H9 (cell line): ENCODE measurements at regions not wholly inside any gene's neighbourhood (a gene's known extent, or its start where the extent isn't known, plus 50 kb on each side); places are given as distances from the start of the nearest gene placed in this dataset.

ENCODE experiments used
- DNase-seq: peaks from one replicate; pipeline ENCODE4 v3.0.0-alpha.2; 2017
- H2AFZ ChIP-seq: one replicate; pipeline ENCODE4 v1.6.1; 2013; ENCODE audit warnings: mild to moderate bottlenecking, low read length, control low read depth, moderate library complexity
- H2AK5ac ChIP-seq: 2 replicates; pipeline ENCODE4 v1.6.1; 2013; ENCODE audit warnings: low read length, control low read depth, mixed read lengths; ENCODE audit not compliant: insufficient read length
- H2BK120ac ChIP-seq: one replicate; pipeline ENCODE4 v1.6.1; 2013; ENCODE audit warnings: low read depth, mild to moderate bottlenecking, low read length, control low read depth, inconsistent platforms; ENCODE audit not compliant: poor library complexity, severe bottlenecking
- H2BK12ac ChIP-seq: 2 replicates; pipeline ENCODE4 v1.6.1; 2013; ENCODE audit warnings: low read length, control low read depth, mixed read lengths, low read depth; ENCODE audit not compliant: insufficient read length
- H2BK15ac ChIP-seq: 2 replicates; pipeline ENCODE4 v1.6.1; 2013; ENCODE audit warnings: low read depth, low read length, control low read depth
- H2BK20ac ChIP-seq: one replicate; pipeline ENCODE4 v1.6.1; 2013; ENCODE audit warnings: low read depth, mild to moderate bottlenecking, low read length, control low read depth, inconsistent platforms; ENCODE audit not compliant: poor library complexity, severe bottlenecking
- H2BK5ac ChIP-seq: 2 replicates; pipeline ENCODE4 v1.6.1; 2013; ENCODE audit warnings: low read length, control low read depth, mixed read lengths; ENCODE audit not compliant: insufficient read length
- H3K14ac ChIP-seq: 2 replicates; pipeline ENCODE4 v1.6.1; 2013; ENCODE audit warnings: low read length, control low read depth; ENCODE audit not compliant: insufficient read depth
- H3K18ac ChIP-seq: 2 replicates; pipeline ENCODE4 v1.6.1; 2013; ENCODE audit warnings: low read depth, mild to moderate bottlenecking, mixed read lengths, low read length, control low read depth; ENCODE audit not compliant: insufficient read length
- H3K23ac ChIP-seq: 2 replicates; pipeline ENCODE4 v1.6.1; 2013; ENCODE audit warnings: low read length, control low read depth, mixed read lengths, low read depth; ENCODE audit not compliant: insufficient read length
- H3K23me2 ChIP-seq: 2 replicates; pipeline ENCODE4 v1.6.1; 2013; ENCODE audit warnings: low read depth, mild to moderate bottlenecking, mixed read lengths, low read length, control low read depth; ENCODE audit not compliant: insufficient read length, poor library complexity, severe bottlenecking
- H3K27ac ChIP-seq: 2 replicates; pipeline ENCODE4 v1.5.1; 2013; ENCODE audit warnings: low read length, control low read depth, mixed read lengths, low read depth; ENCODE audit not compliant: insufficient read length
- H3K27me3 ChIP-seq: 2 replicates; pipeline ENCODE4 v1.6.1; 2013; ENCODE audit warnings: low read length, control low read depth, inconsistent platforms; ENCODE audit not compliant: insufficient read depth
- H3K4ac ChIP-seq: 2 replicates; pipeline ENCODE4 v1.6.1; 2013; ENCODE audit warnings: low read depth, mild to moderate bottlenecking, control low read depth, inconsistent platforms, low read length, moderate library complexity
- H3K4me1 ChIP-seq: 2 replicates; pipeline ENCODE4 v1.6.1; 2013; ENCODE audit warnings: low read length, control low read depth, inconsistent platforms; ENCODE audit not compliant: insufficient read depth
- H3K4me2 ChIP-seq: 2 replicates; pipeline ENCODE4 v1.6.1; 2013; ENCODE audit warnings: low read length, control low read depth, mixed read lengths; ENCODE audit not compliant: insufficient read length, insufficient read depth
- H3K56ac ChIP-seq: 2 replicates; pipeline ENCODE4 v1.6.1; 2013; ENCODE audit warnings: low read depth, mild to moderate bottlenecking, mixed read lengths, low read length, control low read depth; ENCODE audit not compliant: insufficient read length
- H3K79me1 ChIP-seq: 2 replicates; pipeline ENCODE4 v1.6.1; 2013; ENCODE audit warnings: low read depth, mild to moderate bottlenecking, moderate library complexity, low read length, control low read depth, inconsistent platforms; ENCODE audit not compliant: insufficient read depth, poor library complexity, severe bottlenecking
- H3K79me2 ChIP-seq: 2 replicates; pipeline ENCODE4 v1.6.1; 2013; ENCODE audit warnings: low read length, control low read depth, inconsistent platforms; ENCODE audit not compliant: insufficient read depth
- H3K9ac ChIP-seq: 2 replicates; pipeline ENCODE4 v1.6.1; 2013; ENCODE audit warnings: low read length, control low read depth, mixed read lengths; ENCODE audit not compliant: insufficient read length; ENCODE audit errors: extremely low read depth
- H3K9me3 ChIP-seq: one replicate; pipeline ENCODE4 v1.6.1; 2013; ENCODE audit warnings: low read depth, low read length, inconsistent platforms; ENCODE audit not compliant: control insufficient read depth
- H3T11ph ChIP-seq: one replicate; pipeline ENCODE4 v1.6.1; 2013; ENCODE audit warnings: mild to moderate bottlenecking, low read length, control low read depth, inconsistent platforms
- H4K20me1 ChIP-seq: one replicate; pipeline ENCODE4 v1.6.1; 2013; ENCODE audit not compliant: control insufficient read depth, insufficient read length, insufficient read depth
- H4K5ac ChIP-seq: 2 replicates; pipeline ENCODE4 v1.6.1; 2013; ENCODE audit warnings: low read depth, mild to moderate bottlenecking, mixed read lengths, low read length, control low read depth; ENCODE audit not compliant: insufficient read length
- H4K8ac ChIP-seq: replicated peaks from 2 replicates; pipeline ENCODE4 v1.6.1; 2013; ENCODE audit warnings: low read length, control low read depth, mixed read lengths, low read depth; ENCODE audit not compliant: insufficient read length
- H4K91ac ChIP-seq: 2 replicates; pipeline ENCODE4 v1.6.1; 2013; ENCODE audit warnings: low read depth, mild to moderate bottlenecking, moderate library complexity, mixed read lengths, low read length, control low read depth; ENCODE audit not compliant: insufficient read length
- H3K27ac Mint-ChIP-seq, 3 experiments: 2 replicates in 2 of 3; 3 replicates in 1 of 3; pipeline ENCODE4 v1.8.0; 2020 to 2021; ENCODE audit warnings: mixed read lengths in 3 of 3, mild to moderate bottlenecking in 1 of 3, moderate library complexity in 1 of 3
- H3K27me3 Mint-ChIP-seq: 2 replicates; pipeline ENCODE4 v1.8.0; 2021; ENCODE audit warnings: low read depth, mild to moderate bottlenecking, moderate library complexity, mixed read lengths
- H3K36me3 Mint-ChIP-seq, 3 experiments: 2 replicates in 2 of 3; 3 replicates in 1 of 3; pipeline ENCODE4 v1.8.0; 2020 to 2021; ENCODE audit warnings: low read depth in 3 of 3, mixed read lengths in 3 of 3; ENCODE audit not compliant: insufficient read depth in 1 of 3
- H3K4me1 Mint-ChIP-seq, 2 experiments: 2 replicates each; pipeline ENCODE4 v1.8.0; 2020; ENCODE audit warnings: mixed read lengths in 2 of 2
- H3K4me3 Mint-ChIP-seq, 2 experiments: 2 replicates in 1 of 2; 3 replicates in 1 of 2; pipeline ENCODE4 v1.8.0; 2020 to 2021; ENCODE audit warnings: mild to moderate bottlenecking in 2 of 2, mixed read lengths in 2 of 2, moderate library complexity in 1 of 2
- H3K9me3 Mint-ChIP-seq, 2 experiments: 2 replicates in 1 of 2; 3 replicates in 1 of 2; pipeline ENCODE4 v1.8.0; 2020; ENCODE audit warnings: mild to moderate bottlenecking in 2 of 2, mixed read lengths in 2 of 2, moderate library complexity in 1 of 2
- WGBS: extraction: QIAGEN DNeasy Blood & Tissue Kit; methylation state at CpG from one replicate; pipeline ENCODE4 v1.1.7; 2013; ENCODE audit warnings: missing lambda C conversion rate, low lambda C conversion rate, mixed read lengths; ENCODE audit not compliant: insufficient read length; ENCODE audit errors: extremely low coverage; 5-methylcytosine and 5-hydroxymethylcytosine counted together
- TF ChIP-seq, protein P1 (sequence below): fragments of 200-600 bp; sonication (generic); conservative IDR thresholded peaks from 3 replicates; pipeline ENCODE4 v1.8.0; 2021; ENCODE audit warnings: antibody characterized with exemption, mild to moderate bottlenecking

- H4K8ac ChIP-seq, result no peak overlapping the region
- no peaks in the 10 kb centered on the region for H3K4me1 Mint-ChIP-seq
- H3K9me3 Mint-ChIP-seq, result peaks cover 0 to 4% of the 10 kb centered on the region in 2 experiments; a peak in 2 of 5 replicates
- no peaks in the 10 kb centered on the region for H3K9me3 ChIP-seq
- no peak overlapping the region for H4K91ac ChIP-seq
- H3K27me3 Mint-ChIP-seq, result no peaks in the 10 kb centered on the region
- no peak overlapping the region for H2BK120ac ChIP-seq
- no peaks in the 10 kb centered on the region for H3K27me3 ChIP-seq
- H2BK5ac ChIP-seq, result no peak overlapping the region
- no peaks in the 10 kb centered on the region for H3K23me2 ChIP-seq
- no peak overlapping the region for H3K4me3 Mint-ChIP-seq
- no peak overlapping the region for H2BK20ac ChIP-seq
- H3K27ac Mint-ChIP-seq, result no peak overlapping the region
- H2AK5ac ChIP-seq, result no peak overlapping the region
- TF ChIP-seq, protein P1, sequence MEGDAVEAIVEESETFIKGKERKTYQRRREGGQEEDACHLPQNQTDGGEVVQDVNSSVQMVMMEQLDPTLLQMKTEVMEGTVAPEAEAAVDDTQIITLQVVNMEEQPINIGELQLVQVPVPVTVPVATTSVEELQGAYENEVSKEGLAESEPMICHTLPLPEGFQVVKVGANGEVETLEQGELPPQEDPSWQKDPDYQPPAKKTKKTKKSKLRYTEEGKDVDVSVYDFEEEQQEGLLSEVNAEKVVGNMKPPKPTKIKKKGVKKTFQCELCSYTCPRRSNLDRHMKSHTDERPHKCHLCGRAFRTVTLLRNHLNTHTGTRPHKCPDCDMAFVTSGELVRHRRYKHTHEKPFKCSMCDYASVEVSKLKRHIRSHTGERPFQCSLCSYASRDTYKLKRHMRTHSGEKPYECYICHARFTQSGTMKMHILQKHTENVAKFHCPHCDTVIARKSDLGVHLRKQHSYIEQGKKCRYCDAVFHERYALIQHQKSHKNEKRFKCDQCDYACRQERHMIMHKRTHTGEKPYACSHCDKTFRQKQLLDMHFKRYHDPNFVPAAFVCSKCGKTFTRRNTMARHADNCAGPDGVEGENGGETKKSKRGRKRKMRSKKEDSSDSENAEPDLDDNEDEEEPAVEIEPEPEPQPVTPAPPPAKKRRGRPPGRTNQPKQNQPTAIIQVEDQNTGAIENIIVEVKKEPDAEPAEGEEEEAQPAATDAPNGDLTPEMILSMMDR, result no peak
- no CpG with 5 or more reads among the region's 3 CpGs for WGBS
- H2BK15ac ChIP-seq, result no peak overlapping the region
- no peaks in the 10 kb centered on the region for H3K79me1 ChIP-seq
- no peak overlapping the region for H2AFZ ChIP-seq
- H4K20me1 ChIP-seq, result no peaks in the 10 kb centered on the region
- no peak overlapping the region for H3T11ph ChIP-seq
- H3K4ac ChIP-seq, result no peak overlapping the region
- no peaks in the 10 kb centered on the region for H3K36me3 Mint-ChIP-seq
- DNase-seq, result no peak
- no peak overlapping the region for H3K9ac ChIP-seq
- no peaks in the 10 kb centered on the region for H3K79me2 ChIP-seq
- H4K5ac ChIP-seq, result no peak overlapping the region
- H3K4me2 ChIP-seq, result no peak overlapping the region
- H3K4me1 ChIP-seq, result no peaks in the 10 kb centered on the region
- H2BK12ac ChIP-seq, result no peak overlapping the region
- no peak overlapping the region for H3K56ac ChIP-seq
- H3K18ac ChIP-seq, result no peak overlapping the region
- no peak overlapping the region for H3K23ac ChIP-seq
- H3K14ac ChIP-seq, result no peak overlapping the region
- no peak overlapping the region for H3K27ac ChIP-seq
Measured at GRCh38 chr22:48125416-48125815, 1363.0 kb downstream of the TBC1D22A start.
